ENCODE measurements at regions not wholly inside any gene's neighbourhood (a gene's known extent, or its start where the extent isn't known, plus 50 kb on each side); places are given as distances from the start of the nearest gene placed in this dataset.
A peak's percentile ranks its signal among the peaks of the same experiment; 100 is the strongest.

GRCh38 chr9:95653246-95653645, 136.5 kb upstream of the PTCH1 start:
- no peak for DNase-seq

DNA sequence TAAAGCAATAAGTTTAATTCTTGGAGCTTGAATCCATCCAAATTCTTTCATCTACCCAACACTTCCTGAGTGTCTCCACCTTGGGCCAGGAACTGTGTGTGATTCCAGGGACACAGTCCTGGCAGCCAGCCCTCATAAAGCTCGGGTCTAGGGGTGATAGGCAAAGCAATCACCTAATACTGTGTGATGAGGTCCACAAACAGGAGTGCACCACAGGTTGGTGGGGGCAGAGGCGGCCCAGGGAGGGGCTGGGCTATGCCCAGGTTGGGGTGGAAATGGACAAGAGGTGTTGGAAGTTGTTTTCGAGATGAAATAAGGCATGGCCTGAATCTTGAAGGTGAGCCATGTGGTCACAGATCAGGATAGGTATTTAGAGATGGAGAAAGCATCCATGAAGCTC, 133.9 kb upstream of the PTCH1 start:
- no peak for DNase-seq

- no peak for DNase-seq
Observed at GRCh38 chr9:95649801-95650213, 133.0 kb upstream of the PTCH1 start.

DNA sequence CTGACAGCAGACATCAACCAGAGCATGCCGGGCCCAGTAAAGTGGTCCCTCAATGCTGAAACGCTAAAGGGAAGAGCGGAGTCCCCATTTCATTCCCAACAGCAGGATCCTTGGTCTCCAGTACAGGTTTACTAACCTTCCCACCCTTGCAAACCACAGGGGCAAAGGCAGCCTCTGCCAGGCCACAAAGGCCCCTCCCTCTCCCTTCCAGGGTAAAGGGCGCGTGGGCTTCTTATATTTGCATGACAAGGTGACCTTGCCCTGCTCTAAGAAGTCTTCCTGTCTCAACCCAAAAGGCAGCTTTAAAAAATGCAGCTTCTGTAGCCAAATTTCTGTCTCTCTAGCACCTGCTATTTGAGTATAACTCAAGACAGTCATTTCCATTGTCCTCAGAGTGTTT, 131.5 kb upstream of the PTCH1 start:
- no peak for DNase-seq

DNA sequence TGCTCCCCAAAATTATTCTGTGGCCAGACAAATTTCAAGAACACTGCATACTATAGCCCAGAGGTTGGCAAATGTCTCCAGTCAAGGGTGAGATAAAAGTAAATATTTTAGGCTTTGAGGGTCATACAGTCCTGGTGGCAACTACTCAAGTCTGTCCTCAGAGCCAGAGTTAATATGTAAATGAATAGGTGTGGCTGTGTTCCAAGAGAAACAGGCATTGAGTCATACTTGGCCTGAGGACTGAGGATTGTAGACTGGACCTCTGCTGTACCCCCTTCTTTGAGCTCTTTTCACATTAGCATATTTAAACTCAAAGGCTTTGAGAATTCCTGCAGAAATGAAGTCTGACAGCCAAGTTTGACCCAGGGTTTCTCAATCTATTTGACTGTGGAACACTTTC, 129.2 kb upstream of the PTCH1 start:
- DNase-seq: no peak

- no peak for DNase-seq
Observed at GRCh38 chr9:95645579-95645978, 128.8 kb upstream of the PTCH1 start.

GRCh38 chr9:95644377-95644776, 127.6 kb upstream of the PTCH1 start:
- peak; percentile 62 for DNase-seq

GRCh38 chr9:95643619-95644018, 126.8 kb upstream of the PTCH1 start:
- DNase-seq: no peak

- no peak for DNase-seq
Observed at GRCh38 chr9:95642189-95642588, 125.4 kb upstream of the PTCH1 start.

GRCh38 chr9:95641586-95641985, 124.8 kb upstream of the PTCH1 start:
- DNase-seq: peak; percentile 45

- no peak for DNase-seq
Observed at GRCh38 chr9:95640336-95640735, 123.6 kb upstream of the PTCH1 start.

DNA sequence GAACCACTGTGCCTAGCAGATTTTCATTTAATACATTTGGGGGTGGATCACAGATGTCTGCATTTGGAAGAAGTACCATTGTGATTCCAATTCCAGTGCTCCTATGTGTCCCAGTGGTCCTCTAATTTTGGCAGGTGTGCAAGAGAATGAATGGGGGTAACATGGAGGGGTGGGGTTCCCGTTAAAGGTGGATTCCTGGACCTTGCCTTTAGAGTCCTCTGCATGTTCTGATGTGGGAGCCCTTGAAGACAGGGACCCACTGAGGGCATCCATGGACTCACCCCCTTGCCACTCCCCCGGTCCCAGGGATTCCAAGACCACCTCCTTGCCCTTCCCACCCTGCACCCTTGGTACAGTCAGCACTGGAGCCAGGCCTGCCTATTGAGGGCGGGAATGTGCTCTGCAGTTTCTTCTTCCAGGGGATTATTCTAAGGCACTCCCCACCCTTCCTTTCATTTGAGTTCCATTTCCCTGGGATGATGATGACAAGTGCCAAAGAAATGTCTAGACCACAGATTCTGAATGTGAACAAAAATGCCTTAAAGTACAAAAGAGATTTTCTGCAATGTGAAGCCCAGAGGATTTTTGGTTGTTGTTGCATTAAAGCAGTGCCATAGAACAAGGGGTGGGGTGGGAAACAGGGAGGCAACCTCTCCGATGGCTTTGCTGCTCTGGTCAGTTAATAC, 119.4 kb upstream of the PTCH1 start:
- no peak for DNase-seq

DNA sequence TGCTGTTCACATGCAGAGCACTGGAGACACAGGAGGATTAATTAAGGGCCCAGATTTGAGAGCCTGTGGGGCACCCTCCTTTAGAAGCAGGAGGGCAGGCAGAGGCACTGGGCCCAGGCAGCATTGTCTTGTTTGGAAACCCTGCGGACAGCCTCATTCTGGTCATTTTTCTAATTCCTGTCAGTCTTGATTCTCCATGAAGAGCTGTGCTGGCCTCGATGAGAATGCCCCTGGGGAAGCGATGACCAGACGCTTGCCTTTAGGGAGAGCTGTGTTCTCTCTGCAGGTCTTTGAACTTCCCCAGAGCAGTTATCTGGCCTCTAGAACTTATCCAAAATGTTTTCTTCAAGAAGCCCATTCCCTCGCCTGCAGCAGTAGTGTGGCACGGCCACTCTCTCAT, 117.8 kb upstream of the PTCH1 start:
- DNase-seq: no peak

- no peak for DNase-seq
Observed at GRCh38 chr9:95634114-95634513, 117.3 kb upstream of the PTCH1 start.

- no peak for DNase-seq
Observed at GRCh38 chr9:95629585-95629984, 112.8 kb upstream of the PTCH1 start.

DNA sequence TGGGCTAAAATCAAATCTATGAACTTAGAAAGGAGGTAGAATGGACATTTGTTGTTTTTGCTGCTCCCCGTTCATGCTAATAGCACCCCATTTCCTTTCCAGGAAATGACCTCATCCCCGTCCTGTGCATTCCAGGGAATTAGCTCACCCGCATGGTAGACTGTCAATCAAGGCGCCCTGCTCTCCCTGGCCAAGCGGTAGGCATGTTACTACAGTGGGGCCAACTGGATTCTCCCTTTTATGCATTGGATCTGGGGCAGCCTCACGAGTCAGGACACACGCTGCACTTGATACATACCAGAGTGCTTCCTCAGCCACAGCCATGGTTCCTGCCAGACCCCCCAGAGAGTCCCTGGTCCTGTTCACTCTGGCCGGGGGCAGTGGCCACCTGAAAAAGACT, 111.0 kb upstream of the PTCH1 start:
- no peak for DNase-seq

GRCh38 chr9:95626885-95627558, 110.3 kb upstream of the PTCH1 start:
- DNase-seq: no peak

DNA sequence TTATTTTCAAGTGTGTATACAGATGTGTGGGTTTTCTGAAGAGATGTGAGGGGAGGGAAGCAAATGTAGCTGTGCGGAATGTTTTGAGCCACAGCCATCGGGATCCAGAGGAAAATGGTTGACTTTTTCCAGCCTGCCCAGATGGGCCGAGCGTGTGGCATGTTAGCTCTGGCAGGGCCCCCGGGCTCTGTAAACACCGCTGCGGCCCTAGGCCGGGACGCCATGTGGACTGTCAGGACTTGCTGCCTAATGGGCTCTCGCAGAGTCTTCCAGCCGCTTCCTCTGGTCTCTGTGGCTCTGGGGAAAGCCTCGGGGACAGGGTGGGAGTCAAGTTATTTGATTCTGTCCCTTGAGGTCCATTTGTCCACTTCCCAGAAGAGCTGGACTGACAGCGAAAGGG, 109.6 kb upstream of the PTCH1 start:
- DNase-seq: no peak

GRCh38 chr9:95623640-95624039, 106.9 kb upstream of the PTCH1 start:
- no peak for DNase-seq

- DNase-seq: no peak
Observed at GRCh38 chr9:95620722-95621121, 104.0 kb upstream of the PTCH1 start.

DNA sequence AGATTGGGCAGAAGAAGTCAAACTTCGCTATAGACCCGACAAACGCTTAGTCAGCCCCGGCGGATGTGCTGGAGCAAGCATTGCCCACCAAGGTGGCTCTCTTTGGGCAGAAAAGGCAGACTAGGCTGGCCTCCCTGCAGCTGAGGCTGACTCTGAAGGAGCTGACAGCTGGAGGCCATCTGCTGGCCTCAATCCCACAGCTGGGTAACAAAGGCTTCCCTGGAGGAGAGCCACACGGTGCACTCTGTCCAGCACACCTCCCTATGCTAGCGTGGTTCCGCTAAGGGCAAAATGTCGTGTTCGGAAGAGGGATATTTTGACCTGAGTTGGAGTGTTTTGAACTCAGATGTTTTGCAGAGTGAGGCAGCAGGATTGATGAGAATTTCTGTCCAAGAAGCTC, 103.5 kb upstream of the PTCH1 start:
- no peak for DNase-seq

- no peak for DNase-seq
Observed at GRCh38 chr9:95615246-95615645, 98.5 kb upstream of the PTCH1 start.

- DNase-seq: no peak
Observed at GRCh38 chr9:95613670-95614069, 96.9 kb upstream of the PTCH1 start.

DNA sequence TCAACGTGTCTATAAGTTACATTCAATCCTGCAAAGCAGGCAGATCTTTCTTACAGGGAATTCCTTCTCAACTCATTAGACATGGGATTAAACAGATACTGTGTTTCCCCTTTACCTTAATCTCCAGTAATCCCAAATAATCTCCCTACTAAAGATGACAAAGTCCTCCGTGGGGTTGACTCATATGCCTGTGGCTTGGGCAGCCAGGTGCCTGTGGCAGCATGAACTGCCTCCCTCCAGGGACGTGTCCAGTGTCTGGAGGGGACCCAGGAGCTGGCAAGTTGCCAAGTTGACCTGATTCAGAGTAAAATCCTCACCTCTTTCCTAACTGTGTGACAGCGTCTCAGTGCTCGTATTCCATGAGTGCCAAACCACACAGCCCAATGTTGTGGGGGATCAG, 94.6 kb upstream of the PTCH1 start:
- no peak for DNase-seq

Measured in NCI-H1694 treated with DMSO at 0.1 percent for 48 hours (cell line).